ENCODE measurements at regions not wholly inside any gene's neighbourhood (a gene's known extent, or its start where the extent isn't known, plus 50 kb on each side); places are given as distances from the start of the nearest gene placed in this dataset.

- TF ChIP-seq EZH2phosphoT487 (IDR thresholded peaks at IDR 0.05; ENCODE audit: insufficient read depth, low read depth) (no peak), EZH2 (IDR thresholded peaks at IDR 0.05; ENCODE audit: insufficient read depth, poor library complexity, severe bottlenecking) (no peak)
Measured at GRCh38 chr1:166544036-166544435, 295.2 kb upstream of the POGK start.

All from GM23248 (cell line).